WERI-Rb-1 (cell line): ENCODE measurements at regions not wholly inside any gene's neighbourhood (a gene's known extent, or its start where the extent isn't known, plus 50 kb on each side); places are given as distances from the start of the nearest gene placed in this dataset.
"Not testable (repeated sequence)": the region's sequence is repeated elsewhere in the genome, so short reads cannot be mapped to it uniquely, and the experiment has no call there.

Experiments used
- DNase-seq: peaks from one replicate; pipeline ENCODE4 v3.0.0-alpha.2; 2020
- H3K27ac ChIP-seq: fragments of 250-450 bp; sonication (Bioruptor Pico); 2 replicates; pipeline ENCODE4 v1.5.1; 2020; ENCODE audit warnings: mild to moderate bottlenecking, moderate library complexity
- H3K27me3 ChIP-seq: fragments of 250-450 bp; sonication (Bioruptor Pico); 2 replicates; pipeline ENCODE4 v1.5.1; 2021; ENCODE audit warnings: mild to moderate bottlenecking, low read depth, moderate library complexity; ENCODE audit not compliant: insufficient read depth, severe bottlenecking
- H3K36me3 ChIP-seq: fragments of 250-450 bp; sonication (Bioruptor Pico); 2 replicates; pipeline ENCODE4 v1.5.1; 2020; ENCODE audit warnings: mild to moderate bottlenecking, moderate library complexity
- H3K4me3 ChIP-seq: 2 replicates; pipeline ENCODE4 v1.5.1; 2011; ENCODE audit warnings: low read depth, mild to moderate bottlenecking, control low read depth, low read length
- H3K9me3 ChIP-seq: fragments of 250-450 bp; sonication (Bioruptor Pico); 2 replicates; pipeline ENCODE4 v1.5.1; 2021; ENCODE audit warnings: mild to moderate bottlenecking, moderate library complexity; ENCODE audit not compliant: severe bottlenecking
- CTCF ChIP-seq: IDR thresholded peaks from 2 replicates; pipeline ENCODE4 v1.5.1; 2011; ENCODE audit warnings: low read depth, mild to moderate bottlenecking, control low read depth, inconsistent platforms, low read length

DNA sequence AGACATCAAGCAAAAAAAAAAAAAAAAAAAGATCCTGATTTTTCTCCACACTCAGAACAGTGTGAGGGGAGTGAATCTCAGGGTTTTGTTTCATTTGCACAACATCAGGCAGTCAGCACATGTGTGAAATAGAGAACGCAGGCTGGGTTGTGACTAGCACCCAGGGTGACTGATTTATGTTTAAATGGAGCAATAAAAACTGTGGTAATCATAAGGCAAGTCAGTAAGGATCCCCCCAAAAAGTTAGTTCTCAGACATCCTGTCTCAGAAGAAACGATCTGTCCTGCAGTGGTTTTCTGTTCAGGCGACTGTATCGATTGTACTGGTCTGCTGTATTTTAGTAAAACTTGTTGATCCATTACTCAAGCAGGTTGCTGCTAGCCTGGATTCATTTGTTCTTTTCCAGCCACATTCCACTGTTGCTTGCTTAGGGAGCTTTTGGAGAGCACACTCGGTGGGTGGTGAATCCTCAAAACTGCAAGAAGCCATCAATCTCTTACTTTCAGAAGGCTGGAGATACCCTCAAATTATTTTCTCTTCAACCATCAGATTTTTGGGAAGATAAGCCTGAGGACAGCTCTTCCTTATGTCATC is 107.1 kb downstream of the DACT1 start:
- Histone ChIP-seq H3K9me3 (no peaks in the 10 kb centered on the region), H3K27me3 (no peaks in the 10 kb centered on the region), H3K36me3 (no peaks in the 10 kb centered on the region), H3K27ac (no peak overlapping the region), H3K4me3 (no peak overlapping the region)
- DNase-seq, result no peak
- TF ChIP-seq CTCF, result no peak

DNA sequence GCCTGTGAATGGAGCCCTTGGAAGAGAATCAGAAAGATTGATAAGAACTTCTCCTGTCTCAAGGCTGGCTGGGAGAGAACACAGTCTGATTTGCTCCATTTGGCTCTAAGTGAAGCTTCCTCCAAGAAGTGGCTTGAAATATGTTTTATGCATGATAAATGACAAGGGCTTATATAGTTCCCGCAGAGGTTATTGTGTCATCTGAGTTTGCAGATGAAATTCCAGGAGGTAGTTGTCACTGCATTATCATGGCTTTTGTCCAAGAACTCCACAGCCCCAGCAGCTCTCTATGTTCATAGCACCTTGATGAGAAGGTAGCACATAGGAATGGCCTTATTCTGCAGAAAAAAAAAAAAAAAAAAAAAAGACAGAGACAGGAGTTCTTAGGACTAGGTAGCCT is 108.5 kb downstream of the DACT1 start:
- Histone ChIP-seq H3K36me3 (no peaks in the 10 kb centered on the region), H3K27ac (no peak overlapping the region), H3K9me3 (no peaks in the 10 kb centered on the region), H3K27me3 (no peaks in the 10 kb centered on the region), H3K4me3 (no peak overlapping the region)
- TF ChIP-seq CTCF, result no peak
- DNase-seq, result no peak

GRCh38 chr14:58746701-58747100 is 108.9 kb downstream of the DACT1 start:
- Histone ChIP-seq H3K4me3 (no peak overlapping the region), H3K27me3 (no peaks in the 10 kb centered on the region), H3K36me3 (no peaks in the 10 kb centered on the region), H3K9me3 (no peaks in the 10 kb centered on the region), H3K27ac (no peak overlapping the region)
- TF ChIP-seq CTCF, result no peak
- no peak for DNase-seq

- no peak for DNase-seq
- no peaks in the 10 kb centered on the region for H3K27me3 ChIP-seq
Measured at GRCh38 chr14:58747181-58747580, 109.4 kb downstream of the DACT1 start.

DNA sequence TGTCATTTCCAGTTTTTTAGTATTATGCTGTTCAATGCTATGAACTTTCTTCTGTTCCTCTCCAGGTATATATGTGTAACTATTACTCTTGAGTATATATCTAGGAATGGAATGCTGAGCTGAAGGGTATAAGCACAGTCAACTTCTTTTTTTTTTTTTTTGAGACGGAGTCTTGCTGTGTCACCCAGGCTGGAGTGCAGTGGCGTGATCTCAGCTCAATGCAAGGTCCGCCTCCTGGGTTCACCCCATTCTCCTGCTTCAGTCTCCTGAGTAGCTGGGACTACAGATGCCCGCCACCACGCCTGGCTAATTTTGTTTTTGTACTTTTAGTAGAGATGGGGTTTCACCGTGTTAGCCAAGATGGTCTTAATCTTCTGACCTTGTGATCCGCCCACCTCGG is 110.5 kb downstream of the DACT1 start:
- H3K36me3 ChIP-seq, H3K27me3 ChIP-seq, H3K27ac ChIP-seq, H3K9me3 ChIP-seq, DNase-seq, H3K4me3 ChIP-seq: not testable (repeated sequence)

More at GRCh38 chr14:58747181-58747580, 109.4 kb downstream of the DACT1 start:
- H3K4me3 ChIP-seq, result no peak overlapping the region
- no peak for TF ChIP-seq CTCF
- H3K9me3 ChIP-seq, result no peaks in the 10 kb centered on the region
- H3K27ac ChIP-seq, result no peak overlapping the region
- no peaks in the 10 kb centered on the region for H3K36me3 ChIP-seq

DNA sequence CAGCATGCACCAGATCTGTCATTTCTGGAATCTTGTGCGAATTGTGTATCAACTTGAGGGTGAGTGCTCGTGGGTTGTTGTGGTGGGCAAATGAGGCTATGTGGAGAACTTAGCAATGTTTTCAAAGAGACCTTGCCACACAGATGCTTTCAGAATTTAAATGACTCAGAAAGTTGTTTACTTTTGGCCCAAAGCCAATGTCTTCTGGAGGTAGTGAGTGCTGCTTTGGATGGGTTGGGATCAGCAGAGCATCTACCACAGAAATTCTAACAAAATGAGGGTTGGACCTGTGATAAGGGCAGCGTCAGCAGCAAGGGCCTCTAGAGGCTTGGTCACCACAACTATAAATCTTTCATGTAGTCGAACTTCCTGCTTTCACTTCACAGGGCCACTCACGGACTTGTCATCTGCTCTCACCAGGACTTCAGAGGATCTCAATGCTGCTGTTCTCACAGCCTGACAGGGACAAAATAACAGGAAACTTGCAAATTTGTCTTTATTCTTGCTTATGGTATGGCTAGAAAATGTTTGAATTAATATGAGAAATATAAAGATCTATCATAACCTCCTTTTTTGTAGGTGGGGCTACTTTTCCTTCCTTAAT is 111.4 kb downstream of the DACT1 start:
- TF ChIP-seq CTCF, result no peak
- Histone ChIP-seq H3K9me3 (no peaks in the 10 kb centered on the region), H3K27ac (no peak overlapping the region), H3K4me3 (no peak overlapping the region), H3K36me3 (no peaks in the 10 kb centered on the region), H3K27me3 (no peaks in the 10 kb centered on the region)
- DNase-seq, result no peak
